IMR-90 (cell line): ENCODE measurements at regions not wholly inside any gene's neighbourhood (a gene's known extent, or its start where the extent isn't known, plus 50 kb on each side); places are given as distances from the start of the nearest gene placed in this dataset.

ENCODE experiments used
- ATAC-seq: fragments of 200-7000 bp; cut with Tn5 transposase; 2 replicates; pipeline ENCODE4 v1.9.1; 2020; ENCODE audit warnings: low read depth, mild to moderate bottlenecking, moderate library complexity
- BruUV-seq: library from RNA; stranded (reverse); fragments of 400-500 nt; replicated peaks from 2 replicates; lab custom pipeline; 2021; lab: Mats Ljungman, UMichigan
- CTCF ChIA-PET: fragments of 300-600 bp; formaldehyde crosslinking; extraction: SDS; loops from one replicate; lab custom pipeline; 2021; ENCODE audit warnings: antibody characterized with exemption; lab: Yijun Ruan, JAX
- POLR2A ChIA-PET: fragments of 300-600 bp; sonication (Branson Sonifier 250); formaldehyde crosslinking; loops from one replicate; lab custom pipeline; 2022; ENCODE audit warnings: antibody characterized with exemption; ENCODE audit not compliant: unreplicated experiment; lab: Charles Lee
- DNase-seq: peaks from one replicate; pipeline ENCODE4 v3.0.0; 2013
- H2AFZ ChIP-seq: replicated peaks from 2 replicates; pipeline ENCODE3; 2013; ENCODE audit warnings: low read length, mild to moderate bottlenecking; ENCODE audit not compliant: poor library complexity
- H2AK5ac ChIP-seq: 2 replicates; pipeline ENCODE4 v1.6.1; 2013; ENCODE audit warnings: low read depth, low read length, inconsistent platforms
- H2AK9ac ChIP-seq: replicated peaks from 2 replicates; pipeline ENCODE3; 2013; ENCODE audit warnings: mild to moderate bottlenecking, low read depth, low read length, moderate library complexity; ENCODE audit not compliant: poor library complexity
- H2BK120ac ChIP-seq: 2 replicates; pipeline ENCODE4 v1.6.1; 2013; ENCODE audit warnings: low read depth, low read length, inconsistent platforms
- H2BK15ac ChIP-seq: 3 replicates; pipeline ENCODE4 v1.6.1; 2013; ENCODE audit warnings: low read depth, low read length, inconsistent platforms
- H2BK20ac ChIP-seq: 2 replicates; pipeline ENCODE4 v1.6.1; 2013; ENCODE audit warnings: low read depth, mild to moderate bottlenecking, inconsistent platforms, low read length, moderate library complexity
- H2BK5ac ChIP-seq: 2 replicates; pipeline ENCODE4 v1.6.1; 2013; ENCODE audit warnings: mild to moderate bottlenecking, low read depth, low read length, inconsistent platforms; ENCODE audit not compliant: poor library complexity, severe bottlenecking
- H3K14ac ChIP-seq: replicated peaks from 2 replicates; pipeline ENCODE4 v1.6.1; 2013; ENCODE audit warnings: low read depth, low read length, inconsistent platforms
- H3K18ac ChIP-seq: 2 replicates; pipeline ENCODE4 v1.6.1; 2013; ENCODE audit warnings: low read depth, low read length, control low read depth
- H3K23ac ChIP-seq: 2 replicates; pipeline ENCODE4 v1.6.1; 2013; ENCODE audit warnings: low read depth, low read length, inconsistent platforms
- H3K27ac ChIP-seq: 2 replicates; pipeline ENCODE4 v1.5.1; 2013; ENCODE audit warnings: mild to moderate bottlenecking, control low read depth, low read length; ENCODE audit not compliant: insufficient read depth
- H3K27me3 ChIP-seq: 2 replicates; pipeline ENCODE4 v1.6.1; 2013; ENCODE audit warnings: low read length; ENCODE audit not compliant: control insufficient read depth, insufficient read depth
- H3K36me3 ChIP-seq: 2 replicates; pipeline ENCODE4 v1.6.1; 2013; ENCODE audit warnings: low read length, mixed read lengths; ENCODE audit not compliant: control insufficient read depth, insufficient read depth
- H3K4ac ChIP-seq: 2 replicates; pipeline ENCODE4 v1.6.1; 2013; ENCODE audit warnings: low read depth, low read length, inconsistent platforms
- H3K4me1 ChIP-seq: 2 replicates; pipeline ENCODE4 v1.6.1; 2013; ENCODE audit warnings: low read length, mixed read lengths; ENCODE audit not compliant: control insufficient read depth, insufficient read depth
- H3K4me2 ChIP-seq: 2 replicates; pipeline ENCODE4 v1.6.1; 2013; ENCODE audit warnings: low read depth, mild to moderate bottlenecking, control low read depth, low read length, moderate library complexity
- H3K4me3 ChIP-seq: 2 replicates; pipeline ENCODE4 v1.5.1; 2013; ENCODE audit warnings: low read depth, mild to moderate bottlenecking, control low read depth, low read length, moderate library complexity; ENCODE audit not compliant: insufficient read depth
- H3K56ac ChIP-seq: 2 replicates; pipeline ENCODE4 v1.6.1; 2013; ENCODE audit warnings: low read length, inconsistent platforms; ENCODE audit not compliant: insufficient read depth; ENCODE audit errors: extremely low read depth
- H3K79me1 ChIP-seq, 2 experiments: 2 replicates each; pipeline ENCODE4 v1.6.1; 2013; ENCODE audit warnings: low read length in 2 of 2, inconsistent platforms in 1 of 2, low read depth in 1 of 2
- H3K9ac ChIP-seq: 2 replicates; pipeline ENCODE4 v1.6.1; 2013; ENCODE audit warnings: low read depth, low read length, control low read depth
- H3K9me1 ChIP-seq: 2 replicates; pipeline ENCODE4 v1.6.1; 2013; ENCODE audit warnings: low read length, inconsistent platforms; ENCODE audit not compliant: insufficient read depth
- H3K9me3 ChIP-seq: 2 replicates; pipeline ENCODE4 v1.6.1; 2013; ENCODE audit warnings: low read length; ENCODE audit not compliant: control insufficient read depth, insufficient read depth
- H4K20me1 ChIP-seq: 2 replicates; pipeline ENCODE4 v1.6.1; 2013; ENCODE audit warnings: low read length, inconsistent platforms; ENCODE audit not compliant: insufficient read depth
- H4K5ac ChIP-seq: 2 replicates; pipeline ENCODE4 v1.6.1; 2013; ENCODE audit warnings: mild to moderate bottlenecking, low read depth, low read length, control low read depth
- H4K8ac ChIP-seq, 2 experiments: 2 replicates each; pipeline ENCODE4 v1.6.1; 2013; ENCODE audit warnings: low read depth in 2 of 2, low read length in 2 of 2, control low read depth in 1 of 2, inconsistent platforms in 1 of 2
- H4K91ac ChIP-seq: 2 replicates; pipeline ENCODE4 v1.6.1; 2013; ENCODE audit warnings: low read depth, low read length, inconsistent platforms; ENCODE audit not compliant: insufficient read depth
- BHLHE40 ChIP-seq: fragments of 150-350 bp; IDR thresholded peaks from 2 replicates; pipeline ENCODE4 v1.6.1; 2016; ENCODE audit warnings: mild to moderate bottlenecking, low read depth, low read length
- CHD1 ChIP-seq: IDR thresholded peaks from 2 replicates; pipeline ENCODE4 v1.6.1; 2012; ENCODE audit warnings: low read depth, low read length, improper control_type of control experiment
- FOS ChIP-seq: fragments of 150-350 bp; IDR thresholded peaks from 2 replicates; pipeline ENCODE4 v1.6.1; 2016; ENCODE audit warnings: low read depth, low read length
- MAFK ChIP-seq: IDR thresholded peaks from 2 replicates; pipeline ENCODE4 v1.6.1; 2012; ENCODE audit warnings: low read depth, low read length, improper control_type of control experiment
- MAZ ChIP-seq: IDR thresholded peaks from 2 replicates; pipeline ENCODE4 v1.6.1; 2012; ENCODE audit warnings: low read depth, mild to moderate bottlenecking, low read length, improper control_type of control experiment, moderate library complexity, borderline replicate concordance
- POLR2A ChIP-seq: IDR thresholded peaks from 2 replicates; pipeline ENCODE4 v1.6.1; 2012; ENCODE audit warnings: mild to moderate bottlenecking, low read depth, low read length
- RAD21 ChIP-seq: IDR thresholded peaks from 2 replicates; pipeline ENCODE4 v1.6.1; 2012; ENCODE audit warnings: low read length, improper control_type of control experiment
- RFX5 ChIP-seq: IDR thresholded peaks from 2 replicates; pipeline ENCODE4 v1.8.0; 2012; ENCODE audit warnings: low read depth, mild to moderate bottlenecking, low read length, moderate library complexity
- SMC3 ChIP-seq: fragments of 150-350 bp; IDR thresholded peaks from 2 replicates; pipeline ENCODE4 v1.6.1; 2016; ENCODE audit warnings: low read depth, mild to moderate bottlenecking, antibody characterized with exemption, low read length, moderate library complexity
- WGBS, 2 experiments: methylation state at CpG; one replicate each; pipeline versions ENCODE4 v1.1.5 to v1.1.7; 2013; ENCODE audit warnings: missing lambda C conversion rate in 2 of 2; ENCODE audit not compliant: insufficient read length in 1 of 2; ENCODE audit errors: extremely low coverage in 2 of 2; 5-methylcytosine and 5-hydroxymethylcytosine counted together
- dilution Hi-C: fragments of 300-500 bp; cut with HindIII; formaldehyde crosslinking; loops from one replicate; pipeline ENCODE4 v1.14.3; 2018; ENCODE audit warnings: low sequenced_read_pairs; ENCODE audit not compliant: unreplicated experiment
- in situ Hi-C: fragments of 300-500 bp; cut with MboI; formaldehyde crosslinking; loops from 3 replicates; pipeline ENCODE4 v1.14.3; 2019; ENCODE audit warnings: low sequenced_read_pairs, inconsistent platforms, mixed read lengths
- intact Hi-C: fragments of 100-400 bp; cut with micrococcal nuclease; formaldehyde crosslinking; loops from 2 replicates; pipeline ENCODE4 v1.10.0; 2022
- TF ChIP-seq, protein P1 (sequence below): fragments of 150-350 bp; IDR thresholded peaks from 2 replicates; pipeline ENCODE4 v1.6.1; 2016; ENCODE audit warnings: low read depth, mild to moderate bottlenecking, low read length, moderate library complexity, borderline replicate concordance
- TF ChIP-seq, protein P2 (sequence below): fragments of 150-350 bp; IDR thresholded peaks from 2 replicates; pipeline ENCODE4 v1.6.1; 2017; ENCODE audit warnings: mild to moderate bottlenecking, antibody characterized with exemption, low read length, low read depth
- TF ChIP-seq, protein P3 (sequence below): conservative IDR thresholded peaks from 2 replicates; pipeline ENCODE4 v1.5.1; 2012; ENCODE audit warnings: mild to moderate bottlenecking, low read depth, low read length, improper control_type of control experiment

DNA sequence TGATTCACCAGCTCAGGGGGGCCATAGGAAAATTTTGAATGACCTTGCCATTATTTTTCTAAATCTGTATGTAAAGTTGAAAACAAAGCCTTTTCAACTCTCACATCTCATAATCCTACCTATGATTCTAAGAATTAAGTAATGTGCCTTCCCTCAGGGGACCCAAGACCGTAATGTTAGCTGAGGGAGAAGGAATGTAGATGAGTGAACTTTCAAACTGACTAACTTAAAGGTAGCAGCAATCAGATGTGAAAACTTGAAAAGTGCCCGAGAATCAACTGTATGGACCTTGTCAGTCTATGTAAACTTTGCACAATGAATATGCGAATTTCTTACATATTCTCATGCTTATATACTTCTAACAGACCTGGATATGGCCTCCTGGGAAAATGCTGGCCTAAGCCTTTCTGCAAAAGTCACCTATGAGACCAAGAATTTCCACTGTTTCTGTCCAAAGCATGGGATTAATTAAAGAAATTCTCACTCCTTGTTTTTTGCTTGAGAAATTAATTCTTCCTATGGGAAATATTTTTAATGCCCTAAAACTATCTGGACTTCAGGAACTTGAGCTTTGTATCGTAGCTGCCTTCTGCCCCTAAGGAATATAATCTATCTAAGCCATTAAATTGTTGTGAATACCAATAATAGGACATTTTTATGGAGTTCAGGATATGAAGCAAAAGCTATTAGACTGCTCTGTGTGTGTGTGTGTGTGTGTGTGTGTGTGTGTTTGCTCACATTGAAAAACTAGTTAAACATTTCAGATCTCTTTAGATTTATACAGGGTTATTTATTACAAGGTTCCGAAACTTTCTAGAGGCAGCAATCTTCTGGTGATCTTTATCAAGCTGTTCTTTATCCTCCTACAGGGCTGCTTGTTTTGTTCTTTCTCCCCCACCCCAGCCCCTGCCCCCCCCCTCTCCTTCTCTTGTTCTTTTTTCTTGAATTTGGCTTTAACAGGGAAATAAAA is 169.1 kb upstream of the CLINT1 start:
- no peak overlapping the region for H4K5ac ChIP-seq
- H2BK15ac ChIP-seq, result no peak overlapping the region
- no peaks in the 10 kb centered on the region; the same call in 1 of the 2 replicates for H3K27me3 ChIP-seq
- no peak overlapping the region for H2BK5ac ChIP-seq
- no peak overlapping the region for H3K4me2 ChIP-seq
- ATAC-seq (no peak), DNase-seq (no peak)
- H3K18ac ChIP-seq, result no peak overlapping the region
- no peaks in the 10 kb centered on the region for H3K9me1 ChIP-seq
- no peak overlapping the region for H2AK5ac ChIP-seq
- TF ChIP-seq BHLHE40 (no peak), SMC3 (no peak), RAD21 (no peak), MAFK (no peak), RFX5 (no peak), MAZ (no peak), FOS (no peak), CHD1 (no peak), POLR2A (no peak)
- TF ChIP-seq, protein P1, sequence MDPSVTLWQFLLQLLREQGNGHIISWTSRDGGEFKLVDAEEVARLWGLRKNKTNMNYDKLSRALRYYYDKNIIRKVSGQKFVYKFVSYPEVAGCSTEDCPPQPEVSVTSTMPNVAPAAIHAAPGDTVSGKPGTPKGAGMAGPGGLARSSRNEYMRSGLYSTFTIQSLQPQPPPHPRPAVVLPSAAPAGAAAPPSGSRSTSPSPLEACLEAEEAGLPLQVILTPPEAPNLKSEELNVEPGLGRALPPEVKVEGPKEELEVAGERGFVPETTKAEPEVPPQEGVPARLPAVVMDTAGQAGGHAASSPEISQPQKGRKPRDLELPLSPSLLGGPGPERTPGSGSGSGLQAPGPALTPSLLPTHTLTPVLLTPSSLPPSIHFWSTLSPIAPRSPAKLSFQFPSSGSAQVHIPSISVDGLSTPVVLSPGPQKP, result no peak
- TF ChIP-seq, protein P2, sequence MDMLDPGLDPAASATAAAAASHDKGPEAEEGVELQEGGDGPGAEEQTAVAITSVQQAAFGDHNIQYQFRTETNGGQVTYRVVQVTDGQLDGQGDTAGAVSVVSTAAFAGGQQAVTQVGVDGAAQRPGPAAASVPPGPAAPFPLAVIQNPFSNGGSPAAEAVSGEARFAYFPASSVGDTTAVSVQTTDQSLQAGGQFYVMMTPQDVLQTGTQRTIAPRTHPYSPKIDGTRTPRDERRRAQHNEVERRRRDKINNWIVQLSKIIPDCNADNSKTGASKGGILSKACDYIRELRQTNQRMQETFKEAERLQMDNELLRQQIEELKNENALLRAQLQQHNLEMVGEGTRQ, result no peak
- TF ChIP-seq, protein P3, sequence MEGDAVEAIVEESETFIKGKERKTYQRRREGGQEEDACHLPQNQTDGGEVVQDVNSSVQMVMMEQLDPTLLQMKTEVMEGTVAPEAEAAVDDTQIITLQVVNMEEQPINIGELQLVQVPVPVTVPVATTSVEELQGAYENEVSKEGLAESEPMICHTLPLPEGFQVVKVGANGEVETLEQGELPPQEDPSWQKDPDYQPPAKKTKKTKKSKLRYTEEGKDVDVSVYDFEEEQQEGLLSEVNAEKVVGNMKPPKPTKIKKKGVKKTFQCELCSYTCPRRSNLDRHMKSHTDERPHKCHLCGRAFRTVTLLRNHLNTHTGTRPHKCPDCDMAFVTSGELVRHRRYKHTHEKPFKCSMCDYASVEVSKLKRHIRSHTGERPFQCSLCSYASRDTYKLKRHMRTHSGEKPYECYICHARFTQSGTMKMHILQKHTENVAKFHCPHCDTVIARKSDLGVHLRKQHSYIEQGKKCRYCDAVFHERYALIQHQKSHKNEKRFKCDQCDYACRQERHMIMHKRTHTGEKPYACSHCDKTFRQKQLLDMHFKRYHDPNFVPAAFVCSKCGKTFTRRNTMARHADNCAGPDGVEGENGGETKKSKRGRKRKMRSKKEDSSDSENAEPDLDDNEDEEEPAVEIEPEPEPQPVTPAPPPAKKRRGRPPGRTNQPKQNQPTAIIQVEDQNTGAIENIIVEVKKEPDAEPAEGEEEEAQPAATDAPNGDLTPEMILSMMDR, result no peak
- H4K8ac ChIP-seq, result no peak overlapping the region
- no peak overlapping the region for H3K4ac ChIP-seq
- no peak overlapping the region for H3K4me3 ChIP-seq
- in situ Hi-C loops (no loop called here), intact Hi-C loops (no loop called here), dilution Hi-C loops (no loop called here)
- no peak overlapping the region for H3K56ac ChIP-seq
- ChIA-PET POLR2A (no interaction called here), CTCF (no interaction called here)
- H3K27ac ChIP-seq, result no peak overlapping the region
- H2BK120ac ChIP-seq, result no peak overlapping the region
- H3K36me3 ChIP-seq, result no peaks in the 10 kb centered on the region
- no peak overlapping the region for H2AK9ac ChIP-seq
- no peak overlapping the region for H2BK20ac ChIP-seq
- BruUV-seq, result no TSS peak
- no peak overlapping the region for H4K91ac ChIP-seq
- H2AFZ ChIP-seq, result no peak overlapping the region
- H3K9me3 ChIP-seq, result no peaks in the 10 kb centered on the region
- H3K79me1 ChIP-seq, result no peaks in the 10 kb centered on the region
- H4K20me1 ChIP-seq, result no peaks in the 10 kb centered on the region
- H3K23ac ChIP-seq, result no peak overlapping the region
- H3K4me1 ChIP-seq, result no peaks in the 10 kb centered on the region
- no peak overlapping the region for H3K9ac ChIP-seq
- no peak overlapping the region for H3K14ac ChIP-seq
- no CpG with 5 or more reads among the region's 5 CpGs for WGBS, 2 experiments
